NCI-H2107 treated with DMSO at 0.1 percent for 48 hours (cell line): ENCODE measurements at regions not wholly inside any gene's neighbourhood (a gene's known extent, or its start where the extent isn't known, plus 50 kb on each side); places are given as distances from the start of the nearest gene placed in this dataset.
"Not testable (repeated sequence)": the region's sequence is repeated elsewhere in the genome, so short reads cannot be mapped to it uniquely, and the experiment has no call there.

Source experiments
- DNase-seq: peaks from one replicate; lab custom pipeline; 2025; ENCODE audit not compliant: unreplicated experiment; lab: John Stamatoyannopoulos, UW

DNA sequence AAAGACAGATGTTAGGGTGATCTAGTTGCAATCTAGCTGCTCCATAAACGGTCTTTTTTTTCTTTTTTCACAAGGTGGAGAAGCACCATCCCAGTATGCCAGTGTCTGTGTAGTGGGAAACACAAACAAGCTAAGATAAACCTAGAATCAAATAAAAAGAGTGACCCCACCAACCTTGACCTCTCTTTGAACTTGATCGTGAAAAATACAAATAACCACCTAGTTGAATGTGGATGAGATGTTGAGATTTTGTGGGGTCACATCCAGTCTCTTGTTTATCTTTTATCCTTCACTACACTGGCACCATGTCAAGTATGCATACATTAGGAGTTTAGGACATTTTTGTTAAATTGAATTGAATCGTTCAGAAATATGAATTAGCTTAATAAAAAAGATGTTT, 194.6 kb upstream of the EYA4 start:
- DNase-seq, result no peak

DNA sequence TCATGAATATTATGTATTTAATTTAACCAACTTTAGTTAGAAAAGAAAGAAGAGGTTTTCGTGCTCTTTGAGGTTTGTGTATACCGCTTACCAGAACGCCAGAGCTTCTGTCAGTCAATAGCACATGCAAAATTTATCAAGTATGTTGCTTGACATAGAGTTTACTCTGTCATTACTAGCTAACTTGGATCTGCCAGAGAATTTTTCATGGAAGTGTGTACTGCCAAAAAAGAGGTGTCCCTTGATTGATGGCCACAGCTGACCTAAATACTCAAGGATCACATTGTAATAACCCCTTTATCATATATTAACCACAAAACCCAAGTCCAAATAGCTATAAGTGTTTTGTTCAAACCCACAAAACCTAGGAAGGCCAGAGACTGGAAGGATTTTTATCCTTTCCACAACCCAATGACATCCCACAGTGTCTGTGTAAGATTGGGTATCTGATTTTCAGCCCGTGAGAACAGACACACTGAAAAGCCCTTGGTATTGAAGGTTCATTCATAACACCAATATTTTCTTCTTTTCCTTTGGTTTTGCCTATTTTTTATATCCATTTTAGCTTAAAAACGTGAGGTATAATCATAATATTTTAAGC, 194.0 kb upstream of the EYA4 start:
- no peak for DNase-seq

DNA sequence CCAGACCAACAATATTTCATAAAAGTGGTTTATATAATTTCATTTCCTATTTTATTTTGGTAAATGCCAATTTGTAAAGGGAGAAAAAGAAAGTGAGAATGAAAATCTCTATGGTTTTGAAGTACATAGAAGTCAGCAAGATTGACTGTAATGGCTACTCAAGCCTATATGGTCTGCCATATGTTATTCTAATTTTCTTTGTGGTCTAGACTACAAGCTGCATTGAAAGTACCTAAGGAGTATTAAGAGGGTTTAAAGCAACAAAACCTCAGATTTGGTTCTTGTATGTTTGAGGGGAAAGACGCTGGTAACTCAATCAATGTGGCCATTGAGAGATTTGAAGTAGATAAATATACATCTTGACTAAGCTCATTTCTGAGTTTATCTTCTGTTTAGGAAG, 193.5 kb upstream of the EYA4 start:
- DNase-seq, result no peak

DNA sequence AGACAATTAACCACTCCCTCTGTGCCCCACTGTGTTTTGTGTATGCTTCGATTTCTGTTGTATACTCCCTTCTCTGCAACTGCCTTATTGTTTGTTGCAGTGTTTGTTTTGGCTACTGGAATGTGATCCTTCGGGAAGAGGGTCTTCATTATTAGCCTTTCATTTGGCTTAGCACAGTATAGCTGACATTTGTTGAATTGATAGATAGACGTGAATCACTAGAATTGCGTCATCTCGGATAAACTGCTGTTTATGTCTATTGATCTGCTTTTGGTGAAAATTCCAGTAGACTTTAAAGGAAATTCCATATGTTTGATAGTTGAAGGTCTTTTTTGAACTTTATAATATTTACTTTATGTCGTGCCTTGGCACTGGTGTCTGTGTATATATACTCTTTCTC, 189.9 kb upstream of the EYA4 start:
- no peak for DNase-seq

DNA sequence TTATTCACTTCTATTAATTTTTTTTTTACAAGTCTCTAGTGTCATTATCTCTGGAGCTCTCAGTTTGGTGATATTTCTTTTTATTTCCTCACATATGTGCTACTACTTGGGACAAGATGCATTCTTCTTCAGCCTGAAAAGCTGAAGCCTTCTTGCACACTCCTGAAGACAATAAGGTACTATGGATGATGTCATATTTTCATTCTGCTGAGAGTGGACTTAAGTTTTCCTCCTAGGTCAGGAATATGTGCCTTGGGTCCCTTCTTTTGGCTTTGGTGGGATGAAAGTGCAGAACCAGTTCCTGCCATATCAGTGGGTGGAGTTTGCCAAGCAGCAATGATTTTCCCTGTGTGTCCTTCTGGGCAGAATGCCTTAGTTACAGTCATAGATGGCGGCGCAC, 188.7 kb upstream of the EYA4 start:
- DNase-seq, result no peak

DNA sequence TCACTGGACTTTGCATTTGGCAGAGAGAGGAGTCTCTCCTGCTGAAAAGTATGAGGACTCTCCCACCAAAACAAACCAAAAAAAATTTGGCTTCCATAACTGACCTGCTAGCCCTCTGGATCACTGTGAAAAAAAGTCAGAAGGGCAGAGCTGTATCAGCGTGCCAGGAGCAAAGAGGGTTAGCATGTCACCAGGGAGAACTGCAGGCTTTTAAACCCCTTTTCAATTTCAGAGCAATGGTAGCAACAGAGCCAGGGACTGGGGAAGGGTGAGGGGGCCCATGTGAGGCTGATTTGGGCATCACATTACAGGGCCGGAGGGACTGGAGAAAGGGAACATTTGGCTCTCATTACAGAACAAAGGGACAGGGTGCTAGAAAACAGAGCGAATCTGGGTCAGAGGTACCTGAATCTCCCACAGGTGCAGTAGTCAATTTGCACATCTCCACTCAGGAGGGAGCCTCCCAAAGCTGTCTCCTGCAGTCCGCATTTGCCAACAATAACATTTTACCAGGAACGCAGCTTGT, 185.7 kb upstream of the EYA4 start:
- peak; percentile 86 for DNase-seq

DNA sequence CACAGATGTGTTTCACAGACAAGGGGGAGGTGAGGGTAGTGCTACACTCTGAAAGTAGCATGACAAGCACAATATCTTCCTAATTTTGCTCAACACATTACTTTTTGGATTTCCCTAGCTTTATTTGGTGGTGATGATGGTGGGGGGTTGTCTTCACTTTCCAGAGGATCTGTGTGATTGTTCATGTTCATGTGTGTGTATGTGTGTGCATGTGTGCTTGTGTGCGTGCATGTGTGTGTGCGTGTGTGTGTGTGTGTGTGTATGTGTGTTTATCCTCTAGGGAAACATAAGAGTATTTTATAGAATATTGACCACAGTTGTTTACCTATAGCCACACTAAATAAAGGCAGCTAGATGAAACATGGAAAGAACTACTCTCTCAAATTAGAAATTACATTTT, 183.8 kb upstream of the EYA4 start:
- DNase-seq, result no peak

DNA sequence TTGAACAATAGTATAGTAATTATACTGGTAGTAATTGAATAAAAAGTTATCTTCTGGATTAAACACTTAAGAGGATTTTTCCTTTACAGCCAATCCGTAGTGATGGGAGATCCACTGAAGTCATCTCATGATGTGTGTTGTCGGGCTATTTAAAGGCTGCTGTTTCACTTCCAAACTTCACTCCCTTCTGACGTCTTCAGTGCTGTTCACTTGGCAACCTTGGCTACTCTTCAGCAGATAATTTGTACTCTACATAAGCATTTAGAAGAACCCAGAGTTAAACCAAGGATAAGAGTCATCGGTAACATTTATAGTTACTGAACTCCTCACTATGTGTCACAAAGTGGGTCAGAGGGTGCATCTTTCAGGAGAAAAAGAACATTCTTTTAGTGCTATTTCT, 179.1 kb upstream of the EYA4 start:
- DNase-seq, result no peak

DNA sequence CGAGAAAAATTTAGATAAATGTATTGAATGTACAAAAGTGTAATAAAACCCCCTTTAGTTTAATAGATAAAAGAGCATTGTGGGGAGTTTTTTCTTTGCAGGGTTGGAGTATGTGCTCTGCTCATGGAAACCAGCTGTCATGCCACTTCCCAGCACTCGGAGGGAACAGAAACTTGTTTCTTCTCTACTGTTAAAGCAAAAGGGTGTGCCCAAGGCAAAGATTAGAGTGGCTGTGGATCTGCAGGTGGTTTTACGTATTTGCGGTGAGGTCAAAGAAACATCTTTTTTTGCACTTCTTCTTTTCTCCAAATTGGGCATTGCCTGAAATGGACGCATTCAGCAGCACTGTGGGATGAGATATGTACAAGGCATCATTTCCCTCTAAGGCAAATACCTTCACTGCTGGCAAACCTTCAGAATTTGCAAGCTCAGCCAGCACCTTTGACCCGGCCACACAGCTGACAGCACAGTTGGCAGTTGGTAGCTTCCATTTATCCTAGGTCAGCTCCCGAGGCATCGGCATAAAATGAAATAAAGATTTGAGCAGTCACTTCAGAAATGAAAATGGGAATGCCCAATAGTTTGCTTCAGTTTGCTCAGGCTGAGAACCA, 178.4 kb upstream of the EYA4 start:
- DNase-seq, result no peak

DNA sequence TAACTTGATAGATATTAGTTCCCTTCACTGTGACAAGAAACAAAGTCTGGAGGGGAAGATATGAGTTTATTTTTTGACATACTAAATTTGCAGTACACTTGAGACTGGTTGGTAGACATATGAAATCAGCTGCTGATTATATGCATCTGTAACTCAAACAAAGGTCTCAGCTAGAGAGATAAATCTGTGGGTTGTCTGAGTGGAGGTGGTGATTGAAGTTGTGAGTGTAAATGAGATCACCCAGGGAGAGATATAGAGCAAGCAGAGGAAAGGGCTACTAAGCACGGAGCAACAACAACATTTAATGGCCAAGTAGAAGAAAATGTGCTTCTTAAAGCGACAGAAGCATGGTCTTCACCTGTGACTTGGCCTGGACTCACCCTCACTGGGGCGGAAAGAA, 173.2 kb upstream of the EYA4 start:
- no peak for DNase-seq

DNA sequence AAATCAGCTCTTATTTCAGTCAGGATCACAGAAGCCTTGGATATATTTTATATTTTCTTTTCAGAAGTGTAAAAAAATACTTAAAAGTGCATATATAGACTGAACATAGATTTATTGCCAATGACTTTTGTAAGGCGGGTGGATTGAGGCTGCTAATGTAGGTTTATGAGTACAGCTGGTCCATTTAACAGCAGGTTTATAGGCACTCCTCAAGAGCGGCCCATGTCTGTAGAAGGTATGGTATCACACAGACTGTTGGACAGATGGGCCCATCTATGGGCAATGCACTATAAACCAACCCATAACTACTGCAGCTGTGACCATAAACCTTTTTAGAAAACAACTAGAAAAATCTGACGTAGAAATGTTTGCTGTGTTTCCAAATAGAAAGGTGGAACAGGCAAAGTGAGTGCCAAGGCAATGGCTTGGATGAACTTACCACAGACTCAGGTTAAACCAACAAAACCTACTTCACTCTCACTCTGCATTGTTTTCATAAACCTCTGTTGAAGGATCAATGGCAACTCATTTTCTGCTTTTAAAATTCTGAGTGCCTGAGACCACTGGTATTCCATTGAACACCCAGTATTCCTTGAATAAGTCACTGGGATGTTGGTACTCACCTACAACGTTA, 170.6 kb upstream of the EYA4 start:
- no peak for DNase-seq

DNA sequence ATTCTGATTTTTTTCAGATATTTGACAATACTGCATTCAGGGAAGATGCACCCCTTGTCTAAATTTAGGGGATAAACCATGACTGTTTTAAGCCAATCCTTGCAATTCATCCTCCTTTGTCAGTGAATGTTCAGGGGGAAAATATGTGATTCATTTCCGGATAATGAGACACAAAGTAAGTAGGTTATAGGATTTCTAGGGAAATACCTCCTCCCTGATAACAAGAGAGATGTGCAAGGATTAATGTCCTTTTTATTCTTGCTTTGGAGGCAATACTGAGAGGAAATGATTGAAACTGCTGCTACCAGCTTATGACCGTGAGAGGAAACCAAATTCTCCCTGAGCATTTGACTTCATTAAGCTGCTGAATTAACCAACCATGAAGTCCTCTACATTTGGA, 161.3 kb upstream of the EYA4 start:
- DNase-seq, result no peak

DNA sequence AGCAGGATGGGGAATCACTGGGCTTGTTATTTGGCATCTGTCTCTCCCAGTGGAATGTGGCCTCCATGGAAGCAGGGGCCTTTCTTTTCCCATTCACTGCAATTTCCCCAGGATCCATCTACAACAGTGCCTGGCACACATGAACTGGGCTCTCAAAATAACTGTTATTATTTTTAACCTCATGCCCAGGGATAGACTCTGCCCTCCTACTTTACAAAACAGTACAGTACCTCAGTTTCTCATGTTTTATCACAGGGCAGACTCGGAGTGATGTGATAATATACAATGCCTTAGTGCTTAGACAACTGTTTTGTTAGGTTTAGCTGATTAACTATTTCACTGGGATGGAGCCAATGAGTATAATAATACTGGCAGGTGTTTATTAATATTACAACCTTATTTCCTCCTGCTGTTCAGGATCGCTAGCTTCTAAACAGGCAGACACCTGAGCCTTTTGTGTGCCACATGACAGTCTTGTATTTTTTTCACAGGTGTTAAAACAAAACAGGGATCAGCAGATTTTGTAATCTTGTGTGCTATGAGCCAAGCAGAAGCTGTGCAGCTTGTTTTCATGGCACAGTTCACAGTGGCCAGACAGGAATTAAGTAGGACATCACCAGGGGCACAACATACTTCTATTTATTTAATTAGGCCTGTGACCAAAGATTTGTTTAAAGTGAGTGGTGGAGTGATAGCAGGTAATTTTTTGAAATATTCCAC, 157.7 kb upstream of the EYA4 start:
- DNase-seq, result peak; percentile 84

DNA sequence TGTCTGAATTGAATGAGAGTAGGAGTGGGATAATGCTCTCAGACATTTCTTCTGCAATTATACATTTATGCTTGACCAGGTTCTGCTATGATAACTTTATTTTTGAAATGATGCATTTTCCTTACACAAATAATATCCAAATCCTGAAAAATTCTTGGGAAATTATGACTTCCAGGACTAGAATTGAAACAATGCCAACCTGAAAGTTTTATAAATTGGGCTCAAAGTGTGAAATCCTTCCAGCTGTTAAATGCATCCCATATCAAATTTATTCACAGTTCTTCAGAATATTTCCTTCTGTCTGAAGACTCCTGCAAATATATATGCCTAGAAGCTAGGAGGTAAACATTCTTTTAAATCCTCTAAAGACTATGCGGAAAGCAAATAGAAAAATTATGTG, 155.7 kb upstream of the EYA4 start:
- no peak for DNase-seq

DNA sequence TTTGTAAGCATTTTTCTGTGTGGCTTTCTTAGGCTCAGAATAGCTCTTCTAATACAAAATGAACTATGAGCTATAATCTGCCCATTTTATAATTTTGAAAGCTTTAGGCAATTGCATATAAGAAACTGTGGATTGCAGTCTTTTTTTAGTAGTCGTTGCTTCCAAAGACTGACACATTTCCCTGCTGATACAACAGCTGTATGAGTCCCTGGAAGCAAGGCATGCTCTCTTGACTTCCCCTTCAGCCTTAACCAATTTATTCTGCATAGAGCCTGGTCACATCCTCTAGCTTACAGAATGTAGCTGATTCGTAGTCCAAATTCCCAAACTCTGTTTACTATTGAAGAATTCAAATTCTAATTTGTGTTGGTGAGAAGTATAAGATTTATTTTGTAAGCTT, 155.3 kb upstream of the EYA4 start:
- no peak for DNase-seq

DNA sequence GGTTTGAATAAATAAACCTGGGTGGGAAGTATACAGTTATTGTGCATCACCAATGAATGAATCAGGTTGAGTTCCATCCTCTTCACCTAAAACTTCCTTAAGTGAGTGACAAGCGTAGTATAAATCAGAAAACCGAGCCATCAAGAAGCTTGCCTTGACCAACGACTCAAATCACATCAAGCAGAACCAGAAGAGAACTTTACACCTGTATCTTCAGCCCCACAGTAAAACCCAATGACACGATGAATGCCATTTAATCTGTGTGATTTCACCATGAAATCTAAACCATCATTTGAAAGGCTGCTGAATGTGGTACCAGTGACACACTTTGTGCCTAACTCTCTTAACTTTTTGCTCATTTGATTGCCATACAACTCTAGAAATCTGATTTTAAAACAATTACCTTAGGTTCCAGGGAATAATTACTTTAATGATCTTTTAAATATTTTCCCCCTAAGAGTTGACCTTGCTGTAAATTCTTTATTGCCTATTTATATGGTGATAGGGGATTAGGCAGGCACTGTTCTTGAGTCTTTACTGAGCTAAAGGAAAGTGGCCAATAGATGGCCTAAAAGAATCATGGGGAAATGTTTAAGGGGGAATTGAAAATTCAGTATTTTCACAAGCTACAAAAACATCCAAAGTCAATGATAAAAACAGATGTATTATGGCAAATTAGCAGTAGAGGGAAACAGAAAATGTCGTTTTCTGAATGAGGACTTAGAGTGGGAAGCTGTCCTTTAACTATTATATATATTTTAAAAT, 152.0 kb upstream of the EYA4 start:
- DNase-seq, result no peak

DNA sequence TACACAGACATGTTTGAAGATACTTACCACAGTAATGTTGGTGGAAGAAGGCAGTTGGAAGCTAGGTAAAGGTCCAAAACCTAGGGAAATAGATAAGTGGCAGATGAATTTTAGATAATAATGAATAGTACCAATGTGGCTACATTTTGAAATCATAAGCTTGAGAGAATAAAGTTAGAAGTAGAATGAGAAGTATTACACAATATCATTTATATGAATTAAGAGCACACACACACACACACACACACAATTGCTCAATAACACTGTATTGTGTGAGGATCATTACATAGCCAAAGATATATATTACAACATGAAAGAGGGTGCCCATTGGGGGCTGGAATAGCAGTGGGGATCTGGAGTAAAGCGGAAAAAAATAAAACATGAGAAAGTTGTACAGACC, 149.0 kb upstream of the EYA4 start:
- no peak for DNase-seq

DNA sequence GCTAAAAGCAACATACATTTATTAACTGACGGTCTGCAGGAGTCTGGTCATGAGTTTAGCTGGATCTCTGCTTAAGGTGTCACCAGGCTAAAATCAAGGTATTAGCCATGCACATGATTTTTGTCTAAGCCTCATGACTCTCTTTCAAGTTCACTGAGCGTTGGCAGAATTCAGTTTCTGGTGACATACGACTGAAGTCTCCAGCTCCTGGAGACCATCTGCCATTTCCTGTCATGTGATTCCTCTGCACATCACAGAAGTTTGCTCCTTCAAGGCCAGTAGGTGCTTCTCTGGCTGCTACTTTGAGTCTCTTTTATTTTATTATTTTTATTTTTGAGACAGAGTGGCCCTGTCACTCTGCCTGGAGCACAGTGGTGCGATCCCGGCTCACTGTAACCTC, 148.4 kb upstream of the EYA4 start:
- DNase-seq, result no peak

DNA sequence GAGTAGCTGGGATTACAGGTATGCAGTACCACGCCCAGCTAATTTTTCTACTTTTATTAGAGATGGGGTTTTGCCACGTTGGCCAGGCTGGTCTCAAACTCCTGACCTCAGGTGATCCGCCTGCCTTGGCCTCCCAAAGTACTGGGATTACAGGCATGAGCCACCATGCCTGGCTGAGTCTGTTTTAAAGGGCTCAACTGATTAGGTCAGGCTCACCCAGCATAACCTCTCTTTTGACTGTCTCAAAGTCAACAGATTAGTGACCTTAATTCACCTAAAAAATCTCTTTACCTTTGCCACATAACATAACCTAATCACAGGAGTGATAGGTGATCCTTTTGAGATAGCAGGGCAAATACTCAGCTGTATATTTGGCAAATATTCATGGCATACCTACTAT, 147.9 kb upstream of the EYA4 start:
- DNase-seq, result not testable (repeated sequence)

DNA sequence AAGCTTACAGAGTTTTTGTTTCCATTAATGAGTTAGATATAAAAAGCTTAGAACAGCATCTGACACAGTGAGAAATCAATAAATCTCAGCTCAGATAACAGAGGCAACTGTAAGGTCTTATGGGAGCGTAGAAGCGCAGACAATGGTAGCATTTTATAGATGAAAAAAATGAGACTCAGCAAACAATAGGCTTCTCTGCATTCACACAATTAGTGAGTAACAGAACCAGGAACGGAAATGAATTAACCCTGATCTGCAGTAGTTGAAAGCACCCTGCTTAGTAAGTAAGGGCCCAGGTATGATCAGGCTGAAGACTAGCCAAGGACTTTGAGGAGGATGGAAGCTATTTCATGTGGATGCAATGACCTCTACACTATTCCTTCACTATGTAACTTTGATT, 147.2 kb upstream of the EYA4 start:
- DNase-seq, result peak; percentile 94

DNA sequence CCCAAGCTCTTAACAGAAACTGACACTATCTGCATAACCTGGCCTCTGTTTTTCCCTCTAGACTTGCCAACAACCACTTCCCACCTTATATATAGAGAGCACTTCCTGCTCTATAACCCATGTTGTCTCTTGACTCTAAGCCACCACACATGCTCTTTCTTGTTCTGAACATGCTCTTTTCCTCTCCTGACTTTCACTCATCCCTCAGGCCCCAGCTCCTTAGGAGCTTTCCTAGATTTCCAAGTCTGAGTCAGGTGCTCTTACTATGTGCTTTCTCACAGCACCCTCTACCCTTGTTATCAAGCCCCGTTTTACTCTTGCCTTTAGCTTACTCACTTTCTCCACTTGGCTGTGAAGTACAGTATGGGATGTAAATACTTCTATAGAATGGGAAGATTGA, 143.9 kb upstream of the EYA4 start:
- DNase-seq, result no peak
